ENCODE measurements at regions not wholly inside any gene's neighbourhood (a gene's known extent, or its start where the extent isn't known, plus 50 kb on each side); places are given as distances from the start of the nearest gene placed in this dataset.

DNA sequence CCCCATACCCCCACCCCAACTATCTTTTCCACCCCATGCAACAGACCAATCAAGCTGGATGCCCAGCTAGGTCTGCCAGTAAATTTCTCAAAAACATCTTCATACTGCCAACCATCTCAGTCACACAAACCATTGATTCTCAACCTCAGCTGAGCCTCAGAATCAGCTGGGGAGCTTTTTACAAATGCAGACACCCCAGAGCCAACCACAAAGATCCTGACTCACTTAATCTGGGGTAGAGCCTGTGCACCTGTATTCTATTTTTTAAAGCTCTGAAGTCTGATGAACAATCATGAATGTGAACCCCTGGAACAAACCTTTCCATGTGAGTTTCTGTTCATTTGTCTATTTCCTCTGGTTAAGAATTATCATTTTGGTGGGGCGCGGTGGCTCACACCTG, 66.0 kb downstream of the ZNF281 start:
- TF ChIP-seq, protein P1, sequence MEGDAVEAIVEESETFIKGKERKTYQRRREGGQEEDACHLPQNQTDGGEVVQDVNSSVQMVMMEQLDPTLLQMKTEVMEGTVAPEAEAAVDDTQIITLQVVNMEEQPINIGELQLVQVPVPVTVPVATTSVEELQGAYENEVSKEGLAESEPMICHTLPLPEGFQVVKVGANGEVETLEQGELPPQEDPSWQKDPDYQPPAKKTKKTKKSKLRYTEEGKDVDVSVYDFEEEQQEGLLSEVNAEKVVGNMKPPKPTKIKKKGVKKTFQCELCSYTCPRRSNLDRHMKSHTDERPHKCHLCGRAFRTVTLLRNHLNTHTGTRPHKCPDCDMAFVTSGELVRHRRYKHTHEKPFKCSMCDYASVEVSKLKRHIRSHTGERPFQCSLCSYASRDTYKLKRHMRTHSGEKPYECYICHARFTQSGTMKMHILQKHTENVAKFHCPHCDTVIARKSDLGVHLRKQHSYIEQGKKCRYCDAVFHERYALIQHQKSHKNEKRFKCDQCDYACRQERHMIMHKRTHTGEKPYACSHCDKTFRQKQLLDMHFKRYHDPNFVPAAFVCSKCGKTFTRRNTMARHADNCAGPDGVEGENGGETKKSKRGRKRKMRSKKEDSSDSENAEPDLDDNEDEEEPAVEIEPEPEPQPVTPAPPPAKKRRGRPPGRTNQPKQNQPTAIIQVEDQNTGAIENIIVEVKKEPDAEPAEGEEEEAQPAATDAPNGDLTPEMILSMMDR (IDR thresholded peaks at IDR 0.05), result no peak
- TF ChIP-seq EZH2 (IDR thresholded peaks at IDR 0.05; ENCODE audit: borderline replicate concordance, insufficient read depth, low read depth, low read length, poor library complexity, severe bottlenecking), result no peak
